Fibroblast of villous mesenchyme (primary cell): ENCODE measurements at regions not wholly inside any gene's neighbourhood (a gene's known extent, or its start where the extent isn't known, plus 50 kb on each side); places are given as distances from the start of the nearest gene placed in this dataset.

Experiments
- DNase-seq: peaks from one replicate; pipeline ENCODE4 v3.0.0-alpha.2; 2010; ENCODE audit warnings: low read depth
- H3K4me3 ChIP-seq: 2 replicates; pipeline ENCODE4 v1.5.1; 2011; ENCODE audit warnings: low read depth, mild to moderate bottlenecking, low read length
- TF ChIP-seq, protein P1 (sequence below): IDR thresholded peaks from 2 replicates; pipeline ENCODE4 v1.5.1; 2012; ENCODE audit warnings: low read depth, mild to moderate bottlenecking, low read length; ENCODE audit not compliant: insufficient read depth

DNA sequence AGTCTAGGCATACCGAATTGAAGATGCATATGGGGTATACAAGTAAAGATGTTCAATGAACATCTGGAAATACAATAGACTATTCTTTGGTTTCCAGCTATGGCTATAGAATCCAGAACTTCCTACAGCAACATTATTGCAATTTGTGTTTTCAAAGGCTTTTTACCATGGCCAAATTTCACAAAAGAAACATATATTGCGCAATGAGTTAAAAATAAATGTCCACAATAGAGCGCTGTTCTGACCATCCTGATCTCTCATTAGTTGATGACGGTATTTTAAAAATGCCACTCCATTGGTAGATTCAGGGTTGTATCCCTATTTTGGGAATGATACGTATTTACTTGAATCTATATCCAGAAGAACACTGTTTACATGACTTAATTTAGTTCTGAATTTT, 139.2 kb downstream of the LINC00632 start:
- TF ChIP-seq, protein P1, sequence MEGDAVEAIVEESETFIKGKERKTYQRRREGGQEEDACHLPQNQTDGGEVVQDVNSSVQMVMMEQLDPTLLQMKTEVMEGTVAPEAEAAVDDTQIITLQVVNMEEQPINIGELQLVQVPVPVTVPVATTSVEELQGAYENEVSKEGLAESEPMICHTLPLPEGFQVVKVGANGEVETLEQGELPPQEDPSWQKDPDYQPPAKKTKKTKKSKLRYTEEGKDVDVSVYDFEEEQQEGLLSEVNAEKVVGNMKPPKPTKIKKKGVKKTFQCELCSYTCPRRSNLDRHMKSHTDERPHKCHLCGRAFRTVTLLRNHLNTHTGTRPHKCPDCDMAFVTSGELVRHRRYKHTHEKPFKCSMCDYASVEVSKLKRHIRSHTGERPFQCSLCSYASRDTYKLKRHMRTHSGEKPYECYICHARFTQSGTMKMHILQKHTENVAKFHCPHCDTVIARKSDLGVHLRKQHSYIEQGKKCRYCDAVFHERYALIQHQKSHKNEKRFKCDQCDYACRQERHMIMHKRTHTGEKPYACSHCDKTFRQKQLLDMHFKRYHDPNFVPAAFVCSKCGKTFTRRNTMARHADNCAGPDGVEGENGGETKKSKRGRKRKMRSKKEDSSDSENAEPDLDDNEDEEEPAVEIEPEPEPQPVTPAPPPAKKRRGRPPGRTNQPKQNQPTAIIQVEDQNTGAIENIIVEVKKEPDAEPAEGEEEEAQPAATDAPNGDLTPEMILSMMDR = no peak
- no peak overlapping the region for H3K4me3 ChIP-seq
- no peak for DNase-seq

DNA sequence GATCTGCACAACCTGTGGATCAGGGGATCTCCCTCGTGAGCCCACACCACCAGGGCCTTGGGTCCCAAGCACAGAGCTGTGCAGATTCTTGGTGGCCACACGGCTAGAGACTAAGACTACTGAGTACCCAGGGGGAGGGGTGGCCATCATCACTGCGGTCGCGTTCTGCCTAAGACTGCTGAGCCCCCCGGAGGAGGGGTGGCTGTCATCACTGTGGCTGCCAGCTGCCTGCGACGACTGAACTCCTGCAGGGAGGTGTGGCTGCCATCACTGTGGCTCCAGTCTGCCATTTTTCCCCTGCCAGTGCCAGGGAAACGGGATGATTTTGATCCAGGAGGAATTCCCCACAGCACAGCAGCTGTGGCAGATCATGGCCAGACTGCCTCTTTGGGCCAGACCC, 141.7 kb upstream of the SPANXB1 start:
- H3K4me3 ChIP-seq = no peak overlapping the region
- no peak for DNase-seq
- TF ChIP-seq, protein P1 = no peak

DNA sequence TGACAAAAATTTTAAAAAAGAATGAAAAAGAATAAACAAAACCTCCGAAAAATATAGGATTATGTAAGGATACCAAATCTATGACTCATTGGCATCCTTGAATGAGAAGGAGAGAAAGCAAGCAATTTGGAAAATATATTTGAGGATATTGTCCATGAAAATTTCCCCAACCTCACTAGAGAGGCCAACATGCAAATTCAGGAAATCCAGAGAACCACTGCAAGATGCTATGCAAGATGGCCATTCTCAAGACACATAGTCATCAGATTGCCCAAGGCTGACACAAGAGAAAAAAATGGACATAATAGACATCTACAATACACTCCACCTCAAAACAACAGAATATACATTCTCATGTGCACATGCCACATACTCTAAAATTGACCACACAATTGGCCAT, 135.9 kb upstream of the SPANXB1 start:
- TF ChIP-seq, protein P1 = no peak
- DNase-seq = no peak
- H3K4me3 ChIP-seq = no peak overlapping the region

DNA sequence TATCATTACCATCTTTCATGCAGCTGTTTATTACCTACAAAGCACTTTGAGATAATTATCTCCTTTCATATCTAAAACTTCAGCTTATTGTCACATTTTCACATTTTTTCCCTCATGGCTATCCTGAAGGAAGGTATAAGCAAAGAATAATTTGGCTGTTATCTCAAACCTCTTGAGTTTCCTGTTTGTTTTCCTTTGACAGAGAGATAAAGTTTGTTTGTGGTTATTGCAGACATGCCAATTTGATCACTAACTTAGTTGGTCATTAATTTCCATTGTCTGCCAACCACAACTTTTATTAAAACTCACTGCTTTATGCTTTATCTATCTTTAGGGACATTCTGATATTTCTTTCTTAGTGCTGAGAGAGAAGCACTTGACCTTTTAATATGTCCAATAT, 89.8 kb upstream of the SPANXB1 start:
- no peak overlapping the region for H3K4me3 ChIP-seq
- no peak for DNase-seq
- TF ChIP-seq, protein P1 = no peak

DNA sequence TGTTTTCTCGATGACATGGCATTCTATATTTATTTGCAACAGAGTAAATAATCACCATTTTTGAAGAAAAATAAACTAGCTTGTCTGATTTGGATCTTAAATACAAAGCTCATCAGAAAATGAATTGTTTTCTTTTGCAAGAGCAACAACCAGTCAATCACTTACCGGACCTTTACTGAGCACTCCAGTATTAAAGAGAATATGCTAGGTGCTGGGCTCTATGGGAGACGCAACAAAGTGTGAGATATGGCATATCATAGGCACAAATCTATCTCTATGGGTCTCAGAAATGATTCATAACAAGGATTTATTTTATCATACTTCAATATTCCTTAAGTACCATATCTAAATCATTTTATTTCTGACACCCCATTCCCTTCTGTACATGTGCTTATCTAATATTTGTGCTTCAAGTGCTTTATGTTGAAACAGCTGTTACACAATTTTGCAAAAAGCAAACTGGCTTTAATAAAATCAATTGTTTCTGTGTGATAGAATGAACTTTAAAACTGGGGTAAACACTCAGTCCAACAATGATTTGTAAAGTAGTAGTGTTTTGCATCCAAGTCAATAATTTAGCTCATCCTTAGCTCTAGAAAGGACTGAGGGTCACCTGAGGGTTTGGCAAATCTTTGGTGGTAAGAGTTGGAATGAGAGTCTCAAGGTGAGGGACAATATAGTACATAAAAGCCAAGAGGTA, 88.4 kb upstream of the SPANXB1 start:
- TF ChIP-seq, protein P1 = no peak

DNA sequence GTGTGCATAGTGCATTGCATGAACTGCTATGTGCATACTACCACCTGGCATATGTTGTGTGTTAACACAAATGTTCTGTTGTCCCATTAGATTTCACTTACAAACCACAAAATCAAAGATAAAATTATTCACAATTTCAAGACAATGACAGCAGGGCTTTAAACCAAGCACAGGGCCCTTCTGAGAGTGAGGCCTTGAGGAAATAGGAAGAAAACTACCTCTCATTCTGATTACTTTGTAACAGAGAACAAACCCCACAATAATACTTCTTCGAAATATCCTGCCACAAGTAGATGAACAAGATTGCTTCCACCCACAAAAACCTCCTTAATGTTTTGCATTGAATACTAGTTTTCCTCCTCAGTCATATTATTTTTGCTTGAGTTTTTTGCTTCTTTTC, 85.5 kb upstream of the SPANXB1 start:
- no peak for DNase-seq

More for the DNA sequence above, 88.4 kb upstream of the SPANXB1 start:
- DNase-seq = no peak
- H3K4me3 ChIP-seq = no peak overlapping the region

More for the DNA sequence above, 85.5 kb upstream of the SPANXB1 start:
- no peak overlapping the region for H3K4me3 ChIP-seq
- TF ChIP-seq, protein P1 = no peak
